T47D (cell line): ENCODE measurements at regions not wholly inside any gene's neighbourhood (a gene's known extent, or its start where the extent isn't known, plus 50 kb on each side); places are given as distances from the start of the nearest gene placed in this dataset.

ENCODE experiments used
- DNase-seq, 2 experiments: peaks; one replicate each; pipeline versions ENCODE4 v3.0.0 to v3.0.0-alpha.2; 2011 to 2012; ENCODE audit warnings: low read depth in 1 of 2, low spot score in 1 of 2
- JUND ChIP-seq: IDR thresholded peaks from 2 replicates; pipeline ENCODE4 v1.6.1; 2012; ENCODE audit warnings: low read depth
- in situ Hi-C: cut with HindIII; loops from 2 replicates; pipeline ENCODE4 v1.10.0; 2016; ENCODE audit warnings: low sequenced_read_pairs, low pct_unique_long_range_greater_than_20kb

DNA sequence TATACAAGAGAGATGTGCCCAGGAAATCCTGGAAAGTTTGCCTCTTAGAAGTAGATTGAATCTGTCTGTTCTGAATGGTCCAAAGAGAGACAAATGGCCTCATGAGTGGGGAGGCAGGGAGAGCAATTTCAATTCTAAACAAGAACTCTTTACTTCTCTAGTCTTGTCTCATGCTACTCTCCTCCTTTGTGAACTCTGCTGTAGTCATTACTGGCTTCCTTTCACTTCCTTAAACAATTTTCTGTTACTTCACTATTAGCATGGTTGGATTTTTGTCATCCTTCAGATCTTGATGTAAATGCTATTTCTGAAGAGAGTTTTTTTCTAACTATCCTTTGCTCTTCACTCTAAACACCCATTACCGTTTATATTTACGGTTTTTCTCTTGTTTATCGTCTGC is 54.0 kb upstream of the GRIN3A start:
- DNase-seq: no peak
- no peak for TF ChIP-seq JUND
- in situ Hi-C loops: no loop called here

DNA sequence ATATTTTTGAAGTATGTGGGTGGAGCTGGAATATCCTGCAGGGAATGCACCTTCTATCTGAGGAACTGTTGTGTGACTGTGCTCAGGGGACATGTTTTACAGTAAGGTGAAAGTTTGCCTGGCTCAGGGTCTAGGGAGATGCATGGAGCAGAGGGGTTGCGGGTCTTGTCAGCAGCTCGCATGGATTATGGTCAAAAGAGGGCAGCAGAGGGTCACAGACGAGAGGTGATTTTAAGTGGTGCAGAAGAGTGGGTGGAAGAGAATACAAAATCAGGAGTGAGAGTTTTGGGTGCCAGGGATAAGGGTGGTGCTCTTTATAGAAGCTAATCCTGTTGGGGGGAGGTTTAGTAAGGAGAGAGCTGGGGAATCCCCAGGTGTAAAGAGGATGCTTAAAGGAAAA is 53.5 kb upstream of the GRIN3A start:
- no peak for TF ChIP-seq JUND
- in situ Hi-C loops: no loop called here
- peak; percentile 3 to 56 for DNase-seq

GRCh38 chr9:101791533-101791932 is 53.1 kb upstream of the GRIN3A start:
- TF ChIP-seq JUND: no peak
- DNase-seq: no peak
- in situ Hi-C loops: no loop called here
